Endothelial cell of umbilical vein (primary cell): ENCODE measurements at regions not wholly inside any gene's neighbourhood (a gene's known extent, or its start where the extent isn't known, plus 50 kb on each side); places are given as distances from the start of the nearest gene placed in this dataset.

Experiments
- BruUV-seq: library from RNA; stranded (reverse); fragments of 400-500 nt; replicated peaks from 2 replicates; lab custom pipeline; 2021; lab: Mats Ljungman, UMichigan
- CTCF ChIA-PET: fragments of 300-600, 350-600 bp; sonication (Branson Sonifier 250); formaldehyde crosslinking; loops from one replicate; lab custom pipeline; 2021; ENCODE audit warnings: antibody characterized with exemption, inconsistent platforms; lab: Charles Lee
- POLR2A ChIA-PET: fragments of 300-600, 350-600 bp; sonication (Branson Sonifier 250); formaldehyde crosslinking; loops from one replicate; lab custom pipeline; 2021; ENCODE audit warnings: antibody characterized with exemption, inconsistent platforms; lab: Charles Lee
- DNase-seq: peaks from one replicate; pipeline ENCODE4 v3.0.0-alpha.2; 2011; ENCODE audit warnings: low read depth, low spot score
- FAIRE-seq: peaks from 2 replicates; lab custom pipeline; 2011; peaks lifted over from hg19 to GRCh38; lab: Jason Lieb, UNC
- H2AFZ ChIP-seq: 2 replicates; pipeline ENCODE4 v1.6.0; 2012; ENCODE audit warnings: low read depth, low read length, control low read depth, inconsistent platforms
- H3K27ac ChIP-seq: 2 replicates; pipeline ENCODE4 v1.5.1; 2011; ENCODE audit warnings: low read depth, mild to moderate bottlenecking, control low read depth, low read length, moderate library complexity; ENCODE audit not compliant: insufficient read depth
- H3K27me3 ChIP-seq, 2 experiments: 2 replicates each; pipeline versions ENCODE4 v1.6.0 to v1.6.1; 2011; ENCODE audit warnings: low read length in 2 of 2, mixed read lengths in 1 of 2; ENCODE audit not compliant: control insufficient read depth in 2 of 2, insufficient read depth in 2 of 2
- H3K36me3 ChIP-seq, 2 experiments: 2 replicates in 1 of 2; 3 replicates in 1 of 2; pipeline ENCODE4 v1.5.1; 2011; ENCODE audit warnings: low read length in 2 of 2, mild to moderate bottlenecking in 1 of 2, moderate library complexity in 1 of 2; ENCODE audit not compliant: control insufficient read depth in 2 of 2, insufficient read depth in 2 of 2; ENCODE audit errors: extremely low read depth in 1 of 2
- H3K4me1 ChIP-seq: 3 replicates; pipeline ENCODE4 v1.5.1; 2011; ENCODE audit warnings: mild to moderate bottlenecking, low read length; ENCODE audit not compliant: control insufficient read depth, insufficient read depth; ENCODE audit errors: extremely low read depth
- H3K4me2 ChIP-seq: 2 replicates; pipeline ENCODE4 v1.6.1; 2011; ENCODE audit warnings: low read length, control low read depth, mixed read lengths; ENCODE audit not compliant: insufficient read depth
- H3K4me3 ChIP-seq, 3 experiments: fragments of 200-600 bp in 1 of 3; sonication (generic), shearing (Covaris generic) in 1 of 3; replicated peaks in 1 of 3; 2 replicates each; pipeline ENCODE4 v1.5.1; 2011 to 2016; ENCODE audit warnings: control low read depth in 3 of 3, low read length in 3 of 3, mild to moderate bottlenecking in 2 of 3, inconsistent platforms in 1 of 3, low read depth in 1 of 3, moderate library complexity in 1 of 3; ENCODE audit not compliant: insufficient read depth in 1 of 3
- H3K79me2 ChIP-seq: 2 replicates; pipeline ENCODE4 v1.6.0; 2012; ENCODE audit warnings: low read length, inconsistent platforms; ENCODE audit not compliant: control insufficient read depth, insufficient read depth
- H3K9ac ChIP-seq: replicated peaks from 2 replicates; pipeline ENCODE3; 2011; ENCODE audit warnings: low read length, control low read depth; ENCODE audit not compliant: insufficient read depth; ENCODE audit errors: extremely low read depth
- H3K9me1 ChIP-seq: replicated peaks from 3 replicates; pipeline ENCODE4 v1.6.0; 2011; ENCODE audit warnings: mild to moderate bottlenecking, low read length; ENCODE audit not compliant: control insufficient read depth, insufficient read depth; ENCODE audit errors: extremely low read depth
- H3K9me3 ChIP-seq: replicated peaks from 2 replicates; pipeline ENCODE4 v1.5.1; 2012; ENCODE audit warnings: low read length, inconsistent platforms; ENCODE audit not compliant: control insufficient read depth, insufficient read depth
- H4K20me1 ChIP-seq: replicated peaks from 2 replicates; pipeline ENCODE3; 2011; ENCODE audit warnings: mild to moderate bottlenecking, low read length; ENCODE audit not compliant: control insufficient read depth, insufficient read depth; ENCODE audit errors: extremely low read depth
- CTCF ChIP-seq, 2 donors: IDR thresholded peaks; 1 replicate in 1 of 2; 2 replicates in 1 of 2; pipeline ENCODE4 v1.5.1; 2011; ENCODE audit warnings: low read length in 2 of 2, mild to moderate bottlenecking in 2 of 2, moderate library complexity in 2 of 2, control low read depth in 1 of 2, inconsistent platforms in 1 of 2, low read depth in 1 of 2; ENCODE audit not compliant: insufficient read depth in 1 of 2; ENCODE audit errors: extremely low read depth in 1 of 2
- EZH2 ChIP-seq: IDR thresholded peaks from 2 replicates; pipeline ENCODE4 v1.6.1; 2012; ENCODE audit warnings: borderline replicate concordance, low read depth, mild to moderate bottlenecking, moderate library complexity, low read length, inconsistent platforms; ENCODE audit not compliant: severe bottlenecking
- FOS ChIP-seq: IDR thresholded peaks from 2 replicates; pipeline ENCODE4 v1.6.1; 2011; ENCODE audit warnings: mild to moderate bottlenecking, low read length, moderate library complexity, borderline replicate concordance; ENCODE audit not compliant: insufficient read depth
- GATA2 ChIP-seq: IDR thresholded peaks from 2 replicates; pipeline ENCODE4 v1.7.0; 2011; ENCODE audit warnings: low read depth, mild to moderate bottlenecking, moderate library complexity, mixed read lengths, low read length; ENCODE audit not compliant: insufficient read length, insufficient read depth
- JUN ChIP-seq: IDR thresholded peaks from 2 replicates; pipeline ENCODE4 v1.6.1; 2011; ENCODE audit warnings: borderline replicate concordance, low read depth; ENCODE audit not compliant: insufficient read length, insufficient read depth
- MAX ChIP-seq: IDR thresholded peaks from 2 replicates; pipeline ENCODE4 v1.6.1; 2011; ENCODE audit not compliant: insufficient read depth, insufficient read length
- MYC ChIP-seq: IDR thresholded peaks from one replicate; pipeline ENCODE4 v1.6.1; 2011; ENCODE audit warnings: mild to moderate bottlenecking, low read depth, low read length
- POLR2A ChIP-seq: IDR thresholded peaks from 2 replicates; pipeline ENCODE4 v1.6.1; 2012; ENCODE audit warnings: low read depth, mild to moderate bottlenecking, control low read depth, low read length
- POLR2AphosphoS5 ChIP-seq: IDR thresholded peaks from 2 replicates; pipeline ENCODE4 v1.6.1; 2012; ENCODE audit warnings: low read depth, mild to moderate bottlenecking, control low read depth, low read length, moderate library complexity; ENCODE audit not compliant: insufficient read depth
- dilution Hi-C: fragments of 300-500 bp; cut with MboI; formaldehyde crosslinking; loops from one replicate; pipeline ENCODE4 v1.15.0; 2019; ENCODE audit warnings: low sequenced_read_pairs; ENCODE audit not compliant: extremely low pct_ligation_motif_present
- intact Hi-C: fragments of 100-400 bp; cut with micrococcal nuclease; formaldehyde crosslinking; loops from one replicate; pipeline ENCODE4 v1.10.0; 2022

GRCh38 chr10:43953672-43954071 lies 305.0 kb upstream of the ZNF32 start:
- CTCF ChIA-PET: interaction anchor here (0.8 to 1.5 kb wide), 2 partner anchors 48 to 264 kb away, joined by 3 to 4 read pairs; no protein-coding TSS in a partner anchor
- Histone ChIP-seq H3K36me3 (no peaks in the 10 kb centered on the region), H3K4me1 (peaks cover 3% of the 10 kb centered on the region), H3K9ac (no peak overlapping the region), H3K4me2 (no peak overlapping the region), H3K9me1 (no peaks in the 10 kb centered on the region), H3K79me2 (no peaks in the 10 kb centered on the region), H4K20me1 (no peaks in the 10 kb centered on the region), H2AFZ (no peak overlapping the region), H3K27ac (no peak overlapping the region), H3K4me3 (no peak overlapping the region), H3K9me3 (no peaks in the 10 kb centered on the region), H3K27me3 (peaks cover 0 to 3% of the 10 kb centered on the region in 2 experiments)
- dilution Hi-C loops (no loop called here), intact Hi-C loops (no loop called here)
- POLR2A ChIA-PET: no interaction called here
- FAIRE-seq (no peak), DNase-seq (no peak)
- BruUV-seq: no TSS peak
- TF ChIP-seq POLR2A (no peak), FOS (no peak), JUN (no peak), MAX (no peak), MYC (no peak), EZH2 (no peak), POLR2AphosphoS5 (no peak), GATA2 (no peak), CTCF (IDR thresholded peaks at IDR 0.05; ENCODE audit: extremely low read depth in 1 of 2, insufficient read depth in 1 of 2, low read depth in 1 of 2, low read length in 2 of 2) (no peak)
